Kidney (tissue), 13 donors: ENCODE measurements at regions not wholly inside any gene's neighbourhood (a gene's known extent, or its start where the extent isn't known, plus 50 kb on each side); places are given as distances from the start of the nearest gene placed in this dataset.

Experiments
- DNase-seq, 5 donors: peaks; one replicate each; pipeline ENCODE4 v3.0.0-alpha.2; 2013 to 2020
- FAIRE-seq: peaks from 2 replicates; lab custom pipeline; 2012; peaks lifted over from hg19 to GRCh38; lab: Jason Lieb, UNC
- H3K27ac ChIP-seq, 2 donors: one replicate each; pipeline ENCODE4 v1.7.0; 2013; ENCODE audit warnings: low read depth in 2 of 2, low read length in 2 of 2, inconsistent platforms in 1 of 2
- H3K27me3 ChIP-seq: one replicate; pipeline ENCODE4 v1.7.1; 2013; ENCODE audit warnings: low read length, inconsistent platforms; ENCODE audit not compliant: control insufficient read depth, insufficient read depth
- H3K36me3 ChIP-seq, 3 donors: one replicate each; pipeline versions ENCODE4 v1.7.0 to v1.7.1; 2013; ENCODE audit warnings: low read length in 3 of 3, control low read depth in 1 of 3, inconsistent platforms in 1 of 3; ENCODE audit not compliant: insufficient read depth in 3 of 3, control insufficient read depth in 2 of 3
- H3K4me1 ChIP-seq, 3 donors: one replicate each; pipeline versions ENCODE4 v1.7.0 to v1.7.1; 2013; ENCODE audit warnings: low read length in 3 of 3, inconsistent platforms in 1 of 3, low read depth in 1 of 3; ENCODE audit not compliant: control insufficient read depth in 2 of 3, insufficient read depth in 2 of 3
- H3K4me3 ChIP-seq, 3 donors: one replicate each; pipeline versions ENCODE4 v1.7.0 to v1.8.1; 2013; ENCODE audit warnings: low read length in 3 of 3, control low read depth in 1 of 3, inconsistent platforms in 1 of 3
- H3K9ac ChIP-seq, 3 donors: one replicate each; pipeline versions ENCODE4 v1.7.0 to v1.7.1; 2013; ENCODE audit warnings: low read length in 3 of 3, control low read depth in 1 of 3, inconsistent platforms in 1 of 3
- H3K9me3 ChIP-seq, 3 donors: one replicate each; pipeline versions ENCODE4 v1.7.0 to v1.7.1; 2013; ENCODE audit warnings: low read length in 3 of 3, control low read depth in 1 of 3, inconsistent platforms in 1 of 3; ENCODE audit not compliant: control insufficient read depth in 2 of 3, insufficient read depth in 1 of 3
- intact Hi-C: fragments of 100-400 bp; cut with DNase I; formaldehyde crosslinking; loops from one replicate; pipeline ENCODE4 v1.11.1; 2022
- TF ChIP-seq, protein P1 (sequence below): IDR thresholded peaks from 3 replicates; pipeline ENCODE4 v1.5.1; 2012; ENCODE audit warnings: mild to moderate bottlenecking, moderate library complexity, borderline replicate concordance; ENCODE audit not compliant: insufficient read depth; ENCODE audit errors: extremely low read depth
- donor health status: control.
- donor health status: control.
- donor health status: control.
- donor health status: control.
- donor health status: control.
- donor health status: DM: yes; HTN: yes; CAD: no.
- donor health status: Normal renal cell carcinoma (clear cell type).

DNA sequence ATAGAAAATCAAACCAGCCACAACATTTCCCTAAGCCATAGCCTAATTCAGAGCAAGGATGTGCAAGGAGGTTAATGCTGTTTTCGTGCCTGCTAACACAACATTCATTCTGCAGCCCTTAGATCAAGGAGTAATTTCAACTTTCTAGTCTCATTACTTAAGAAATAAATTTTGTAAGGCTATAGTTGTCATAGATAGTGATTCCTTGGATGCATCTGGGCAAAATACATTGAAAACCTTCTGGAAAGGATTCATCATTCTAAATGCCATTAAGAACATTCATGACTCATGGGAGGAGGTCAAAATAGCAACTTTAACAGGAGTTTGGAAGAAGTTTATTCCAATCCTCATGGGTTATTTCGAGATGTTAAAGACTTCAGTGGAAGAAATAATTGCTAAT lies 283.2 kb downstream of the RPAP3 start:
- FAIRE-seq (no peak), DNase-seq (no peak)
- Histone ChIP-seq H3K4me1 (no peaks in the 10 kb centered on the region), H3K4me3 (no peak overlapping the region), H3K27me3 (no peaks in the 10 kb centered on the region), H3K9me3 (no peaks in the 10 kb centered on the region), H3K36me3 (no peaks in the 10 kb centered on the region), H3K9ac (no peak overlapping the region), H3K27ac (no peak overlapping the region)
- TF ChIP-seq, protein P1, sequence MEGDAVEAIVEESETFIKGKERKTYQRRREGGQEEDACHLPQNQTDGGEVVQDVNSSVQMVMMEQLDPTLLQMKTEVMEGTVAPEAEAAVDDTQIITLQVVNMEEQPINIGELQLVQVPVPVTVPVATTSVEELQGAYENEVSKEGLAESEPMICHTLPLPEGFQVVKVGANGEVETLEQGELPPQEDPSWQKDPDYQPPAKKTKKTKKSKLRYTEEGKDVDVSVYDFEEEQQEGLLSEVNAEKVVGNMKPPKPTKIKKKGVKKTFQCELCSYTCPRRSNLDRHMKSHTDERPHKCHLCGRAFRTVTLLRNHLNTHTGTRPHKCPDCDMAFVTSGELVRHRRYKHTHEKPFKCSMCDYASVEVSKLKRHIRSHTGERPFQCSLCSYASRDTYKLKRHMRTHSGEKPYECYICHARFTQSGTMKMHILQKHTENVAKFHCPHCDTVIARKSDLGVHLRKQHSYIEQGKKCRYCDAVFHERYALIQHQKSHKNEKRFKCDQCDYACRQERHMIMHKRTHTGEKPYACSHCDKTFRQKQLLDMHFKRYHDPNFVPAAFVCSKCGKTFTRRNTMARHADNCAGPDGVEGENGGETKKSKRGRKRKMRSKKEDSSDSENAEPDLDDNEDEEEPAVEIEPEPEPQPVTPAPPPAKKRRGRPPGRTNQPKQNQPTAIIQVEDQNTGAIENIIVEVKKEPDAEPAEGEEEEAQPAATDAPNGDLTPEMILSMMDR, result no peak
- intact Hi-C loops, result no loop called here

DNA sequence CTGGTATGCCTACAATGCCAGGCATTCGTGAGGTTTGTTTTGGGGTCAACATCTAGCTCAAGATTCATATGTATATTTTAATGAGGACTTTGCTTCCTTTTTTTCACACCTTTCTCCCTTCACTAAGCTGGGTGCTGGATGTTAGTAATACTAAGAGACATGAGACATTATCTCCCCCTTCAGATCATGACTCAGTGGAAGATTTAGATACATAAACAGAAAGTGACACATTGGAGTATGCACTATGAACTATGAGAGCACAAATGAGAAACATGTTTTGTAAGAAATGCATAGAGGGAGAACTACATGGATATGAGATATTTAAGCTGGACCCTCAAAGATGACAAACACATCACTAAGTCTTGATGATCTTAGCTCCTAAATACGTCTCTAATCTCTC lies 286.3 kb downstream of the RPAP3 start:
- FAIRE-seq (no peak), DNase-seq (no peak)
- no peaks in the 10 kb centered on the region for H3K9me3 ChIP-seq
- H3K4me1 ChIP-seq, result no peaks in the 10 kb centered on the region
- no peaks in the 10 kb centered on the region for H3K36me3 ChIP-seq
- no peak overlapping the region for H3K4me3 ChIP-seq
- H3K27me3 ChIP-seq, result no peaks in the 10 kb centered on the region
- no peak overlapping the region for H3K9ac ChIP-seq
- no peak overlapping the region for H3K27ac ChIP-seq
- intact Hi-C loops, result no loop called here
- TF ChIP-seq, protein P1, result no peak

- H3K4me1 ChIP-seq, result no peaks in the 10 kb centered on the region
- H3K36me3 ChIP-seq, result no peaks in the 10 kb centered on the region
- intact Hi-C loops, result no loop called here
- no peak overlapping the region for H3K9ac ChIP-seq
- H3K9me3 ChIP-seq, result no peaks in the 10 kb centered on the region
- H3K27me3 ChIP-seq, result no peaks in the 10 kb centered on the region
- TF ChIP-seq, protein P1, result no peak
- H3K4me3 ChIP-seq, result no peak overlapping the region
- FAIRE-seq, result no peak
- DNase-seq, result no peak
- no peak overlapping the region for H3K27ac ChIP-seq
These were observed 287.9 kb downstream of the RPAP3 start for GRCh38 chr12:47417955-47418354.

DNA sequence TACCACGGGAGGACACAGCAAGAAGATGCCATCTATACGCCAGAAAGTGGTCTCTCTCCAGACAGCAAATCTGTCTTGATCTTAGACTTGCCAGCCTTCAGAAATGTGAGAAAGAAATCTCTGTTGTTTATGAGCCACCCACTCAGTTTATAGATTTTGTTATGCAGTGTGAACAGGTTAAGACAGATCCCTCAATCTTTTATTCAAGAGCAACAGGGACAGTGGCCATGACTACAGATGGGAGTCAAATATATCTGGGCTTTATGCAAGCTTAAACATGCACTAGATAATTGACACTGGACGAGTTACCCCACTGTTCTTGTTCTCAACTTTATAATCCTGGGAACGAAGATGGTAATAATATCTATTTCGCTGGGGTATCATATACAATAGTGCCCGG lies 288.7 kb downstream of the RPAP3 start:
- intact Hi-C loops, result no loop called here
- no peaks in the 10 kb centered on the region for H3K9me3 ChIP-seq
- no peak overlapping the region for H3K27ac ChIP-seq
- TF ChIP-seq, protein P1, result no peak
- no peaks in the 10 kb centered on the region for H3K36me3 ChIP-seq
- H3K27me3 ChIP-seq, result no peaks in the 10 kb centered on the region
- no peak overlapping the region for H3K9ac ChIP-seq
- no peaks in the 10 kb centered on the region for H3K4me1 ChIP-seq
- no peak overlapping the region for H3K4me3 ChIP-seq
- DNase-seq (no peak), FAIRE-seq (no peak)
